Adrenal gland (tissue), 5 donors: ENCODE measurements at regions not wholly inside any gene's neighbourhood (a gene's known extent, or its start where the extent isn't known, plus 50 kb on each side); places are given as distances from the start of the nearest gene placed in this dataset.

Experiments used
- CTCF ChIP-seq, 6 experiments: fragments of 450-650 bp in 4 of 6; fragments of 200-600 bp in 2 of 6; sonication (generic) in 1 of 6; IDR thresholded peaks; 1 replicate in 5 of 6; 2 replicates in 1 of 6; pipeline versions ENCODE4 v1.5.1 to v1.8.0; 2016 to 2021; ENCODE audit warnings: antibody characterized with exemption in 6 of 6, mild to moderate bottlenecking in 2 of 6, moderate library complexity in 1 of 6
- POLR2A ChIP-seq, 2 donors: fragments of 450-650 bp; IDR thresholded peaks; one replicate each; pipeline ENCODE4 v1.6.1; 2017; ENCODE audit warnings: antibody characterized with exemption in 2 of 2, mild to moderate bottlenecking in 2 of 2, moderate library complexity in 1 of 2
- donor health status: DM: no; HTN: no; CAD: no.

GRCh38 chr18:70499218-70499691, 210.4 kb downstream of the SOCS6 start:
- TF ChIP-seq POLR2A (IDR thresholded peaks at IDR 0.05), result no peak
- no peak for TF ChIP-seq CTCF (IDR thresholded peaks at IDR 0.05)
